ENCODE measurements at regions not wholly inside any gene's neighbourhood (a gene's known extent, or its start where the extent isn't known, plus 50 kb on each side); places are given as distances from the start of the nearest gene placed in this dataset.

- no peaks in the 10 kb centered on the region for H3K9me3 ChIP-seq
- H3K27me3 ChIP-seq, result no peaks in the 10 kb centered on the region
- H3K27ac ChIP-seq, result no peak overlapping the region
- no peaks in the 10 kb centered on the region for H3K36me3 ChIP-seq
- TF ChIP-seq POLR2AphosphoS5 (IDR thresholded peaks at IDR 0.05) (no peak), POLR2A (IDR thresholded peaks at IDR 0.05) (no peak), CTCF (IDR thresholded peaks at IDR 0.05) (no peak)
- DNase-seq (ENCODE audit: low spot score in 2 of 2), result no peak
- no peaks in the 10 kb centered on the region for H3K4me1 ChIP-seq
- H3K4me3 ChIP-seq, result no peak overlapping the region
- intact Hi-C loops (cut with DNase I; ENCODE audit: low total_unique reads), result no loop called here
These were observed 518.3 kb downstream of the PRR16 start for GRCh38 chr5:120982351-120982750.

- Histone ChIP-seq H3K4me1 (no peaks in the 10 kb centered on the region), H3K36me3 (no peaks in the 10 kb centered on the region), H3K27ac (no peak overlapping the region), H3K27me3 (no peaks in the 10 kb centered on the region), H3K9me3 (no peaks in the 10 kb centered on the region), H3K4me3 (no peak overlapping the region)
- no peak for TF ChIP-seq CTCF (IDR thresholded peaks at IDR 0.05)
- no peak for TF ChIP-seq POLR2A (IDR thresholded peaks at IDR 0.05)
- TF ChIP-seq POLR2AphosphoS5 (IDR thresholded peaks at IDR 0.05), result no peak
- intact Hi-C loops (cut with DNase I; ENCODE audit: low total_unique reads), result no loop called here
- no peak for DNase-seq (ENCODE audit: low spot score in 2 of 2)
These were observed 521.4 kb downstream of the PRR16 start for GRCh38 chr5:120985526-120985925.

- no peaks in the 10 kb centered on the region for H3K27me3 ChIP-seq
- no peak overlapping the region for H3K27ac ChIP-seq
- intact Hi-C loops (cut with DNase I; ENCODE audit: low total_unique reads), result no loop called here
- no peak overlapping the region for H3K4me3 ChIP-seq
- no peaks in the 10 kb centered on the region for H3K4me1 ChIP-seq
- H3K36me3 ChIP-seq, result no peaks in the 10 kb centered on the region
- DNase-seq (ENCODE audit: low spot score in 2 of 2), result no peak
- TF ChIP-seq POLR2A (IDR thresholded peaks at IDR 0.05), result no peak
- no peak for TF ChIP-seq POLR2AphosphoS5 (IDR thresholded peaks at IDR 0.05)
- no peak for TF ChIP-seq CTCF (IDR thresholded peaks at IDR 0.05)
- no peaks in the 10 kb centered on the region for H3K9me3 ChIP-seq
These were observed 524.4 kb downstream of the PRR16 start for GRCh38 chr5:120988491-120988890.

GRCh38 chr5:120988941-120989340 is 524.8 kb downstream of the PRR16 start:
- Histone ChIP-seq H3K27ac (no peak overlapping the region), H3K9me3 (no peaks in the 10 kb centered on the region), H3K36me3 (no peaks in the 10 kb centered on the region), H3K4me1 (no peaks in the 10 kb centered on the region), H3K27me3 (no peaks in the 10 kb centered on the region), H3K4me3 (no peak overlapping the region)
- no peak for DNase-seq (ENCODE audit: low spot score in 2 of 2)
- intact Hi-C loops (cut with DNase I; ENCODE audit: low total_unique reads), result no loop called here
- no peak for TF ChIP-seq POLR2A (IDR thresholded peaks at IDR 0.05)
- no peak for TF ChIP-seq CTCF (IDR thresholded peaks at IDR 0.05)
- TF ChIP-seq POLR2AphosphoS5 (IDR thresholded peaks at IDR 0.05), result no peak

GRCh38 chr5:120991569-120991968 is 527.5 kb downstream of the PRR16 start:
- TF ChIP-seq POLR2AphosphoS5 (IDR thresholded peaks at IDR 0.05), result no peak
- no peak for TF ChIP-seq POLR2A (IDR thresholded peaks at IDR 0.05)
- no peak for TF ChIP-seq CTCF (IDR thresholded peaks at IDR 0.05)
- DNase-seq (ENCODE audit: low spot score in 2 of 2), result no peak
- H3K9me3 ChIP-seq, result no peaks in the 10 kb centered on the region
- H3K4me1 ChIP-seq, result no peaks in the 10 kb centered on the region
- no peaks in the 10 kb centered on the region for H3K36me3 ChIP-seq
- H3K27ac ChIP-seq, result no peak overlapping the region
- intact Hi-C loops (cut with DNase I; ENCODE audit: low total_unique reads), result no loop called here
- no peak overlapping the region for H3K4me3 ChIP-seq
- H3K27me3 ChIP-seq, result no peaks in the 10 kb centered on the region
